DMS79 (cell line): ENCODE measurements at regions not wholly inside any gene's neighbourhood (a gene's known extent, or its start where the extent isn't known, plus 50 kb on each side); places are given as distances from the start of the nearest gene placed in this dataset.
"Not testable (repeated sequence)": the region's sequence is repeated elsewhere in the genome, so short reads cannot be mapped to it uniquely, and the experiment has no call there.

Source experiments
- DNase-seq: peaks from one replicate; lab custom pipeline; 2025; lab: John Stamatoyannopoulos, UW

- DNase-seq, result no peak
These were observed 54.3 kb upstream of the CIT start for GRCh38 chr12:119931402-119931801.

- DNase-seq, result no peak
These were observed 55.8 kb upstream of the CIT start for GRCh38 chr12:119932921-119933320.

GRCh38 chr12:119934780-119935179 is 54.3 kb upstream of the BICDL1 start:
- not testable (repeated sequence) for DNase-seq

- DNase-seq, result peak; percentile 23
These were observed 52.2 kb upstream of the BICDL1 start for GRCh38 chr12:119936705-119937311.

- DNase-seq, result no peak
These were observed 50.9 kb upstream of the BICDL1 start for GRCh38 chr12:119938049-119938667.
